Osteocyte (in vitro differentiated cells): ENCODE measurements at regions not wholly inside any gene's neighbourhood (a gene's known extent, or its start where the extent isn't known, plus 50 kb on each side); places are given as distances from the start of the nearest gene placed in this dataset.

Source experiments
- DNase-seq: peaks from one replicate; pipeline ENCODE4 v3.0.0; 2021; ENCODE audit warnings: mixed read lengths; ENCODE audit not compliant: unreplicated experiment; ENCODE audit errors: extremely low spot score
- H3K27ac Mint-ChIP-seq: one replicate; pipeline ENCODE4 v1.8.0; 2021; ENCODE audit warnings: mild to moderate bottlenecking, mixed read lengths; ENCODE audit not compliant: unreplicated experiment
- H3K27me3 Mint-ChIP-seq: one replicate; pipeline ENCODE4 v1.8.0; 2021; ENCODE audit warnings: mixed read lengths; ENCODE audit not compliant: unreplicated experiment
- H3K36me3 Mint-ChIP-seq: one replicate; pipeline ENCODE4 v1.8.0; 2021; ENCODE audit warnings: mixed read lengths; ENCODE audit not compliant: unreplicated experiment
- H3K4me1 Mint-ChIP-seq: one replicate; pipeline ENCODE4 v1.8.0; 2021; ENCODE audit warnings: mixed read lengths; ENCODE audit not compliant: unreplicated experiment
- H3K4me3 Mint-ChIP-seq: one replicate; pipeline ENCODE4 v1.8.0; 2021; ENCODE audit warnings: mild to moderate bottlenecking, moderate library complexity, mixed read lengths; ENCODE audit not compliant: unreplicated experiment
- H3K9me3 Mint-ChIP-seq: one replicate; pipeline ENCODE4 v1.8.0; 2021; ENCODE audit warnings: mixed read lengths; ENCODE audit not compliant: unreplicated experiment
- CTCF ChIP-seq: fragments of 200-600 bp; sonication (generic); IDR thresholded peaks from 2 replicates; pipeline ENCODE4 v1.5.0; 2021; ENCODE audit warnings: antibody characterized with exemption, mild to moderate bottlenecking, moderate library complexity

GRCh38 chr1:215377746-215378145, 189.4 kb upstream of the KCTD3 start:
- Mint-ChIP-seq H3K27me3 (no peaks in the 10 kb centered on the region), H3K36me3 (no peaks in the 10 kb centered on the region), H3K27ac (no peak overlapping the region), H3K4me3 (no peak overlapping the region), H3K9me3 (no peaks in the 10 kb centered on the region), H3K4me1 (peaks cover 12% of the 10 kb centered on the region)
- TF ChIP-seq CTCF, result no peak
- DNase-seq, result no peak

GRCh38 chr1:215380566-215380965, 186.5 kb upstream of the KCTD3 start:
- Mint-ChIP-seq H3K36me3 (no peaks in the 10 kb centered on the region), H3K27me3 (no peaks in the 10 kb centered on the region), H3K4me3 (no peak overlapping the region), H3K9me3 (peaks cover 5% of the 10 kb centered on the region), H3K27ac (no peak overlapping the region), H3K4me1 (peaks cover 12% of the 10 kb centered on the region)
- no peak for DNase-seq
- TF ChIP-seq CTCF, result no peak

- no peaks in the 10 kb centered on the region for H3K27me3 Mint-ChIP-seq
- no peak overlapping the region for H3K27ac Mint-ChIP-seq
- no peak for TF ChIP-seq CTCF
- no peak overlapping the region for H3K4me3 Mint-ChIP-seq
- no peak for DNase-seq
- no peaks in the 10 kb centered on the region for H3K4me1 Mint-ChIP-seq
- no peaks in the 10 kb centered on the region for H3K9me3 Mint-ChIP-seq
- H3K36me3 Mint-ChIP-seq, result no peaks in the 10 kb centered on the region
These were observed 173.6 kb upstream of the KCTD3 start for GRCh38 chr1:215393476-215393875.

GRCh38 chr1:215394084-215394991, 172.8 kb upstream of the KCTD3 start:
- H3K36me3 Mint-ChIP-seq, result no peaks in the 10 kb centered on the region
- no peak overlapping the region for H3K4me3 Mint-ChIP-seq
- H3K9me3 Mint-ChIP-seq, result no peaks in the 10 kb centered on the region
- no peak for TF ChIP-seq CTCF
- DNase-seq, result no peak
- no peaks in the 10 kb centered on the region for H3K27me3 Mint-ChIP-seq
- no peaks in the 10 kb centered on the region for H3K4me1 Mint-ChIP-seq
- H3K27ac Mint-ChIP-seq, result no peak overlapping the region

- Mint-ChIP-seq H3K4me3 (no peak overlapping the region), H3K27ac (no peak overlapping the region), H3K9me3 (no peaks in the 10 kb centered on the region), H3K27me3 (no peaks in the 10 kb centered on the region), H3K36me3 (no peaks in the 10 kb centered on the region), H3K4me1 (no peaks in the 10 kb centered on the region)
- no peak for DNase-seq
- TF ChIP-seq CTCF, result no peak
These were observed 170.0 kb upstream of the KCTD3 start for GRCh38 chr1:215397106-215397505.
